ENCODE measurements at regions not wholly inside any gene's neighbourhood (a gene's known extent, or its start where the extent isn't known, plus 50 kb on each side); places are given as distances from the start of the nearest gene placed in this dataset.
"Not testable (repeated sequence)": the region's sequence is repeated elsewhere in the genome, so short reads cannot be mapped to it uniquely, and the experiment has no call there.

- not testable (repeated sequence) for H3K23ac ChIP-seq (ENCODE audit: low read depth, low read length, poor library complexity); H3K9me3 ChIP-seq (replicated peaks in 1 of 2; ENCODE audit: control insufficient read depth in 2 of 2, insufficient read depth in 1 of 2, low read depth in 1 of 2, low read length in 2 of 2); H3K4ac ChIP-seq (ENCODE audit: low read length); H2AK5ac ChIP-seq (ENCODE audit: low read depth, low read length); H3K79me1 ChIP-seq (ENCODE audit: low read depth, low read length); H2AFZ ChIP-seq (ENCODE audit: low read length); H3K27ac ChIP-seq (replicated peaks; ENCODE audit: low read length); H2BK5ac ChIP-seq (ENCODE audit: low read length); H2BK12ac ChIP-seq (ENCODE audit: low read length); H3K9ac ChIP-seq (ENCODE audit: low read depth, low read length, poor library complexity); H2BK15ac ChIP-seq (ENCODE audit: low read length); H4K8ac ChIP-seq (ENCODE audit: low read depth, low read length); H2BK120ac ChIP-seq (ENCODE audit: low read depth, low read length); H3K18ac ChIP-seq (ENCODE audit: low read length); H3K4me1 ChIP-seq (ENCODE audit: control insufficient read depth in 2 of 2, insufficient read depth in 1 of 2, low read depth in 1 of 2, low read length in 2 of 2); H3K14ac ChIP-seq (ENCODE audit: low read length); H3K27me3 ChIP-seq (ENCODE audit: control insufficient read depth in 3 of 3, insufficient read depth in 3 of 3, low read depth in 1 of 3, low read length in 3 of 3); H3K36me3 ChIP-seq (replicated peaks in 1 of 2; ENCODE audit: control insufficient read depth in 2 of 2, insufficient read depth in 2 of 2, low read length in 2 of 2); H3K4me2 ChIP-seq (ENCODE audit: insufficient read depth, low read length, poor library complexity, severe bottlenecking); DNase-seq (ENCODE audit: low spot score); H4K91ac ChIP-seq (ENCODE audit: low read depth, low read length, poor library complexity); H3K4me3 ChIP-seq (ENCODE audit: low read length in 2 of 2)
Observed at GRCh38 chr14:27849193-27849592, 917.4 kb upstream of the FOXG1 start.

- no peak overlapping the region for H2BK120ac ChIP-seq (ENCODE audit: low read depth, low read length)
- no peak for DNase-seq (ENCODE audit: low spot score)
- H4K8ac ChIP-seq (ENCODE audit: low read depth, low read length) = no peak overlapping the region
- no peak overlapping the region for H3K18ac ChIP-seq (ENCODE audit: low read length)
- H3K4me2 ChIP-seq (ENCODE audit: insufficient read depth, low read length, poor library complexity, severe bottlenecking) = no peak overlapping the region
- no peak overlapping the region for H3K9ac ChIP-seq (ENCODE audit: low read depth, low read length, poor library complexity)
- no peak overlapping the region for H2AK5ac ChIP-seq (ENCODE audit: low read depth, low read length)
- no peak overlapping the region for H3K4me3 ChIP-seq (ENCODE audit: low read length in 2 of 2)
- H3K27me3 ChIP-seq (ENCODE audit: control insufficient read depth in 3 of 3, insufficient read depth in 3 of 3, low read depth in 1 of 3, low read length in 3 of 3) = no peaks in the 10 kb centered on the region
- no peaks in the 10 kb centered on the region for H3K79me1 ChIP-seq (ENCODE audit: low read depth, low read length)
- no peaks in the 10 kb centered on the region for H3K9me3 ChIP-seq (replicated peaks in 1 of 2; ENCODE audit: control insufficient read depth in 2 of 2, insufficient read depth in 1 of 2, low read depth in 1 of 2, low read length in 2 of 2)
- H3K23ac ChIP-seq (ENCODE audit: low read depth, low read length, poor library complexity) = no peak overlapping the region
- H2BK15ac ChIP-seq (ENCODE audit: low read length) = no peak overlapping the region
- no peaks in the 10 kb centered on the region for H3K36me3 ChIP-seq (replicated peaks in 1 of 2; ENCODE audit: control insufficient read depth in 2 of 2, insufficient read depth in 2 of 2, low read length in 2 of 2)
- H3K4me1 ChIP-seq (ENCODE audit: control insufficient read depth in 2 of 2, insufficient read depth in 1 of 2, low read depth in 1 of 2, low read length in 2 of 2) = no peaks in the 10 kb centered on the region
- WGBS, 2 donors (ENCODE audit: extremely low coverage in 2 of 2, insufficient read length in 2 of 2, insufficient replicate concordance in 1 of 2) = no CpG with 5 or more reads among the region's 2 CpGs
- no peak overlapping the region for H4K91ac ChIP-seq (ENCODE audit: low read depth, low read length, poor library complexity)
- no peak overlapping the region for H3K14ac ChIP-seq (ENCODE audit: low read length)
- H3K27ac ChIP-seq (replicated peaks; ENCODE audit: low read length) = no peak overlapping the region
- H2BK5ac ChIP-seq (ENCODE audit: low read length) = no peak overlapping the region
- H2AFZ ChIP-seq (ENCODE audit: low read length) = no peak overlapping the region
- no peak overlapping the region for H3K4ac ChIP-seq (ENCODE audit: low read length)
- no peak overlapping the region for H2BK12ac ChIP-seq (ENCODE audit: low read length)
Observed at GRCh38 chr14:27862684-27863083, 903.9 kb upstream of the FOXG1 start.

GRCh38 chr14:27863166-27863565, 903.4 kb upstream of the FOXG1 start:
- Histone ChIP-seq H3K23ac (ENCODE audit: low read depth, low read length, poor library complexity) (no peak overlapping the region), H2AK5ac (ENCODE audit: low read depth, low read length) (no peak overlapping the region), H3K4ac (ENCODE audit: low read length) (no peak overlapping the region), H4K91ac (ENCODE audit: low read depth, low read length, poor library complexity) (no peak overlapping the region), H2AFZ (ENCODE audit: low read length) (no peak overlapping the region), H2BK15ac (ENCODE audit: low read length) (no peak overlapping the region), H3K9me3 (replicated peaks in 1 of 2; ENCODE audit: control insufficient read depth in 2 of 2, insufficient read depth in 1 of 2, low read depth in 1 of 2, low read length in 2 of 2) (no peaks in the 10 kb centered on the region), H3K27ac (replicated peaks; ENCODE audit: low read length) (no peak overlapping the region), H2BK5ac (ENCODE audit: low read length) (no peak overlapping the region), H3K27me3 (ENCODE audit: control insufficient read depth in 3 of 3, insufficient read depth in 3 of 3, low read depth in 1 of 3, low read length in 3 of 3) (no peaks in the 10 kb centered on the region), H3K4me1 (ENCODE audit: control insufficient read depth in 2 of 2, insufficient read depth in 1 of 2, low read depth in 1 of 2, low read length in 2 of 2) (no peaks in the 10 kb centered on the region), H3K18ac (ENCODE audit: low read length) (no peak overlapping the region), H3K36me3 (replicated peaks in 1 of 2; ENCODE audit: control insufficient read depth in 2 of 2, insufficient read depth in 2 of 2, low read length in 2 of 2) (no peaks in the 10 kb centered on the region), H3K79me1 (ENCODE audit: low read depth, low read length) (no peaks in the 10 kb centered on the region), H3K4me3 (ENCODE audit: low read length in 2 of 2) (no peak overlapping the region), H2BK120ac (ENCODE audit: low read depth, low read length) (no peak overlapping the region), H4K8ac (ENCODE audit: low read depth, low read length) (no peak overlapping the region), H3K14ac (ENCODE audit: low read length) (no peak overlapping the region), H3K9ac (ENCODE audit: low read depth, low read length, poor library complexity) (no peak overlapping the region), H2BK12ac (ENCODE audit: low read length) (no peak overlapping the region), H3K4me2 (ENCODE audit: insufficient read depth, low read length, poor library complexity, severe bottlenecking) (no peak overlapping the region)
- no peak for DNase-seq (ENCODE audit: low spot score)
- no CpG with 5 or more reads among the region's 8 CpGs for WGBS, 2 donors (ENCODE audit: extremely low coverage in 2 of 2, insufficient read length in 2 of 2, insufficient replicate concordance in 1 of 2)

- Histone ChIP-seq H2AFZ (ENCODE audit: low read length) (no peak overlapping the region), H3K27me3 (ENCODE audit: control insufficient read depth in 3 of 3, insufficient read depth in 3 of 3, low read depth in 1 of 3, low read length in 3 of 3) (no peaks in the 10 kb centered on the region), H2BK120ac (ENCODE audit: low read depth, low read length) (no peak overlapping the region), H3K14ac (ENCODE audit: low read length) (no peak overlapping the region), H3K4me1 (ENCODE audit: control insufficient read depth in 2 of 2, insufficient read depth in 1 of 2, low read depth in 1 of 2, low read length in 2 of 2) (peaks cover 0 to 3% of the 10 kb centered on the region in 2 donors), H3K36me3 (replicated peaks in 1 of 2; ENCODE audit: control insufficient read depth in 2 of 2, insufficient read depth in 2 of 2, low read length in 2 of 2) (no peaks in the 10 kb centered on the region), H3K23ac (ENCODE audit: low read depth, low read length, poor library complexity) (no peak overlapping the region), H2AK5ac (ENCODE audit: low read depth, low read length) (no peak overlapping the region), H3K4ac (ENCODE audit: low read length) (no peak overlapping the region), H2BK12ac (ENCODE audit: low read length) (no peak overlapping the region), H3K9me3 (replicated peaks in 1 of 2; ENCODE audit: control insufficient read depth in 2 of 2, insufficient read depth in 1 of 2, low read depth in 1 of 2, low read length in 2 of 2) (peaks cover 0 to 3% of the 10 kb centered on the region in 2 donors), H3K9ac (ENCODE audit: low read depth, low read length, poor library complexity) (no peak overlapping the region), H4K8ac (ENCODE audit: low read depth, low read length) (no peak overlapping the region), H3K79me1 (ENCODE audit: low read depth, low read length) (no peaks in the 10 kb centered on the region), H2BK5ac (ENCODE audit: low read length) (no peak overlapping the region), H2BK15ac (ENCODE audit: low read length) (no peak overlapping the region), H3K4me2 (ENCODE audit: insufficient read depth, low read length, poor library complexity, severe bottlenecking) (no peak overlapping the region), H3K18ac (ENCODE audit: low read length) (no peak overlapping the region), H3K4me3 (ENCODE audit: low read length in 2 of 2) (no peak overlapping the region), H4K91ac (ENCODE audit: low read depth, low read length, poor library complexity) (no peak overlapping the region), H3K27ac (replicated peaks; ENCODE audit: low read length) (no peak overlapping the region)
- no peak for DNase-seq (ENCODE audit: low spot score)
Observed at GRCh38 chr14:27881063-27881462, 885.5 kb upstream of the FOXG1 start.

All from neuronal stem cell (in vitro differentiated cells).